NOMO-1 (cell line): ENCODE measurements at regions not wholly inside any gene's neighbourhood (a gene's known extent, or its start where the extent isn't known, plus 50 kb on each side); places are given as distances from the start of the nearest gene placed in this dataset.
A peak's percentile ranks its signal among the peaks of the same experiment; 100 is the strongest.
"Not testable (repeated sequence)": the region's sequence is repeated elsewhere in the genome, so short reads cannot be mapped to it uniquely, and the experiment has no call there.

ENCODE experiments used
- DNase-seq, 2 experiments: peaks; one replicate each; lab custom pipeline; 2025; ENCODE audit not compliant: unreplicated experiment in 2 of 2; lab: John Stamatoyannopoulos, UW

- no peak for DNase-seq
Observed at GRCh38 chr13:22758245-22758644, 422.5 kb upstream of the SGCG start.

GRCh38 chr13:22761709-22762108 is 419.1 kb upstream of the SGCG start:
- no peak for DNase-seq

- no peak for DNase-seq
Observed at GRCh38 chr13:22765547-22765946, 415.2 kb upstream of the SGCG start.

GRCh38 chr13:22770891-22771290 is 409.9 kb upstream of the SGCG start:
- DNase-seq = no peak

DNA sequence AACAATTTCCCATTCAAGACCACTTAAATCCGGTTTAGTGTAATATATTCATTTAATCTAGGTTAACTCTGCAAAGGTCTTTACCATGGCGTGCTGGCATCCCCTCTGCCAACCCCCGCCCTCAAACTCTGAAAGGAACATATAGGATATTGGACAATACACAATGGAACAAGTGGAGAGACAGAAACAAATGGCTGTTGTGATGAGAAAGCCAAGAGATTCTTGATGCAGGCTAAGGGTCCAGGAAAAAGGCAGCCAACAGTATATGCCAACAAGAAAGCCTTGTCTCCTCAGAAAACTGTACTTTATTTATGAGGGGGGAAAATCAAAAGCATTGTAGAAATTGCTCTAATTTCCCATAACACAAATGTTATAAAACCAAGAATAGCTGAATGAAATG is 407.3 kb upstream of the SGCG start:
- no peak for DNase-seq

DNA sequence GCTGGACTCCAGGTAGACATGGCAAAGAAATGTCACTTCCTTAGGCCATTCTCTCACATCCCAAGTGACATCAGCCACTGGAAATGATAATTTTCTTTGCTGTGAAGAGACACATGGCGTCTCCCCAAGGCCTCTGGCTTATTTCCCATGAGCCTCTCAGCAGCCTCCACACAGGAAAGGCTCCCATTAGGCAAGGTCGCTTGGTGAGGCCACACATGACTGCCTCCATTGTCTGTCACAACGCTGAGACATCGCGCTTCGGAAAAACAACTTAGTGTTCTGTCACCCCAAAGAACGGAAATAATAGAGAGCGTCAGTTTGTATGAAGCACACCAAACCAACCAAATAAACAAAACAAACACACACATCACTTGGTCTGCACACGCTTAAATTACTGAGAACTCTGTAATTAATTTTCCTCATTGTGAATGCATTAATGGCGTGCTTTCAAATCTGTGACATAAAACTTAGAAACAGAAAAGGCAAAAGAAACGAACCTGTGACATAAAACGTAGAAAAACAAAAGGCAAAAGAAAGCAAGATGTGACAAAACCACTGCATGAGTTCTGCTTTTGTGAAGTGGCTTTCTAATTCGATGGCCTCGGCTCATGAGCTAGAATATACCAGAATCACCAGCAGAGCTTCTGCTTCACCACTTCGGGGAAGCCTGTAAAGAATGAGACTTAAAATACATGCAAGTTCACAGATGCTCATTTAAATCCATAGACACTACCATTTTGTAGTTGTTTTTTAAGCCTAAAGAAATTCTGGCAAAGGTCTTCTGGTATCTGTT is 404.2 kb upstream of the SGCG start:
- no peak for DNase-seq

DNA sequence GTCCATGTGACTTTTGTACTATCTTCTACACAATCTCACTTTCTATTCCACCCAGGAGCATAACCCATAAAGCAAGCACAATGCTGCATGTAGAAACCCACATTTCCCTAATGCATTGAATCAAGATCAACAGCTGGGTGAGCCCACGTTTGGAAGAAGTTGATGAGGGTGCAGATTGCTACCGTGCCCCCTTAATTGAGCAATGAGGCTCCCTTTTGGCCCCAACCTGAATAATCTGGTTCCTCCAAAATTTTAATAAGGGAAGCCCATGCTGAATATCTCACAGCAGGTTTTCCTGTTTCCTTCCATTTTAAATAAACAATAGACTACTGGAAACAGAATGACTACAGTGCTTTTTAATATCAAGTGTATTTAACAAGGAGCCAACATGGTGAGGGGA is 403.6 kb upstream of the SGCG start:
- no peak for DNase-seq

GRCh38 chr13:22789027-22789593 is 391.7 kb upstream of the SGCG start:
- DNase-seq = no peak

- DNase-seq = no peak
Observed at GRCh38 chr13:22789916-22790315, 390.9 kb upstream of the SGCG start.

GRCh38 chr13:22793598-22794134 is 387.1 kb upstream of the SGCG start:
- DNase-seq = no peak

- DNase-seq = peak; percentile 55 to 70
Observed at GRCh38 chr13:22800526-22801401, 380.0 kb upstream of the SGCG start.

- DNase-seq = no peak
Observed at GRCh38 chr13:22801402-22802003, 379.3 kb upstream of the SGCG start.

- no peak for DNase-seq
Observed at GRCh38 chr13:22812793-22813192, 368.0 kb upstream of the SGCG start.

DNA sequence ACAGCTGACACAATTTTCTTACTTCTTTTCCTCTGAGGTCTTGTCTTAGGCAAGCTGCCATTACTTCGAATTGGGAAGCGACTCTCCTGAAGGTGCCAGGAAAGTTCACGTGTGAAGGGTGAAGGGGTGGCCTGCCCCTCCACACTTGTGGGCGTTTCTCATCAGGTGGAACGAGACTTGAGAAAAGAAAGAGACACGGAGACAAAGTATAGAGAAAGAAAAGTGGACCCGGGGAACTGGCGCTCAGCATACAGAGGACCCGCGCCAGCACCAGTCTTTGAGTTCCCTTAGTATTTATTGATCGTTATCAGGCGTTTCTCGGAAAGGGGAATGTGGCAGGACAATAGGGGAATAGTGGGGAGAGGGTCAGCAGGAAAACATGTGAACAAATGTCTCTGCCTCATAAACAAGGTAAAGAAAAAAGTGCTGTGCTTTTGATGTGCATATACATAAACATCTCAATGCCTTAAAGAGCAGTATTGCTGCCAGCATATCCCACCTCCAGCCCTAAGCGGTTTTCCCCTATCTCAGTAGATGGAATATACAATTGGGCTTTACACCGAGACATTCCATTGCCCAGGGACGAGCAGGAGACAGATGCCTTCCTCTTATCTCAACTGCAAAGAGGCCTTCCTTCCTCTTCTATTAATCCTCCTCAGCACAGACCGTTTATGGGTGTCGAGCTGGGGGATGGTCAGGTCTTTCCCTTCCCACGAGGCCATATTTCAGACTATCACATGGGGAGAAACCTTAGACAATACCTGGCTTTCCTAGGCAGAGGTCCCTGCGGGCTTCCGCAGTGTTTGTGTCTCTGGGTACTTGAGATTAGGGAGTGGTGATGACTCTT is 367.0 kb upstream of the SGCG start:
- DNase-seq = not testable (repeated sequence)

- DNase-seq = not testable (repeated sequence)
Observed at GRCh38 chr13:22814433-22814832, 366.3 kb upstream of the SGCG start.

GRCh38 chr13:22821589-22821988 is 359.2 kb upstream of the SGCG start:
- no peak for DNase-seq

DNA sequence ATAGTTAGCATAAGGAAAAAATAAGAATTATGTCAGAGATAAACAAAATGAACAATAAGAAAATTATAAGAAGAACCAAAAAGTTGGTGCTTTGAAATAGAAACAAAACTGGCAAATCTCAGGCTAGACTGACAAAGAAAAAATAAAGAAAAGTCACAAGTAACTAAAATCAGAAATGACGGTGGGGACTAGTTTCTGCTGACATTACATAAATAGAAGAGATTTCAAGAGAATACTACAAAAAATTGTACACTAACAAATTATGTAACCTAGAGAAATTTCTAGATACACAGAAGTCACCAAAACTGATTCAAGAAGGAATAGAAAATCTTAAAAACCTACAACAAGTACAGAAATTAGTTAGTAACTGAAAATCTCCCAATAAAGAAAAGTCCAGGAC is 355.6 kb upstream of the SGCG start:
- DNase-seq = no peak

DNA sequence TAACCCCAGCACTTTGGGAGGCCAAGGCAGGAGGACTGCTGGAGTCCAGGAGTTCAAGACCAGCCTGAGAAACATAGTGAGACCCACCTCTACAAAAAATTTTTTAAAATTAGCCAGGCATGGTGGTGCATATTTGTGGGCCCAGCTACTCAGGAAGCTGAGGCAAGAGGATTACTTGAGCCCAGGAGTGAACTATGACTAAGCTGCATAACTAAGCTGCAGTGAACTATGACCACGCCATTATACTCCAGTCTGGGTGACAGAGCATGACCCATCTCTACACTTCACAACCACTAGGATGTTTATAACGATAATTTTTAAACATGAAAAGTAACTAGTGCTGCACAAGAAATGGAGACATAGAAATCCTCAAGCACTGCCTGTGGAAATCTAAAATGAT is 352.7 kb upstream of the SGCG start:
- no peak for DNase-seq

- DNase-seq = no peak
Observed at GRCh38 chr13:22836475-22836874, 344.3 kb upstream of the SGCG start.
